HG03460 (cell line): ENCODE measurements at regions not wholly inside any gene's neighbourhood (a gene's known extent, or its start where the extent isn't known, plus 50 kb on each side); places are given as distances from the start of the nearest gene placed in this dataset.
"Not testable (repeated sequence)": the region's sequence is repeated elsewhere in the genome, so short reads cannot be mapped to it uniquely, and the experiment has no call there.

Source experiments
- ATAC-seq: cut with Tn5 transposase; IDR thresholded peaks from one replicate; pipeline ENCODE4 v1.9.1; 2021; ENCODE audit not compliant: unreplicated experiment

- ATAC-seq = no peak
Observed at GRCh38 chr20:48409055-48409615, 418.7 kb downstream of the PREX1 start.

- no peak for ATAC-seq
Observed at GRCh38 chr20:48407710-48408109, 420.1 kb downstream of the PREX1 start.

GRCh38 chr20:48406912-48407340 is 420.9 kb downstream of the PREX1 start:
- ATAC-seq = no peak

- ATAC-seq = no peak
Observed at GRCh38 chr20:48406498-48406897, 421.3 kb downstream of the PREX1 start.

GRCh38 chr20:48405909-48406308 is 421.9 kb downstream of the PREX1 start:
- ATAC-seq = no peak

GRCh38 chr20:48404598-48404997 is 423.2 kb downstream of the PREX1 start:
- ATAC-seq = no peak

GRCh38 chr20:48403167-48403761 is 424.5 kb downstream of the PREX1 start:
- no peak for ATAC-seq

- ATAC-seq = no peak
Observed at GRCh38 chr20:48401359-48401758, 426.4 kb downstream of the PREX1 start.

GRCh38 chr20:48400009-48400408 is 427.8 kb downstream of the PREX1 start:
- no peak for ATAC-seq

- ATAC-seq = no peak
Observed at GRCh38 chr20:48398506-48399449, 429.0 kb downstream of the PREX1 start.

- ATAC-seq = not testable (repeated sequence)
Observed at GRCh38 chr20:48396981-48397861, 430.6 kb downstream of the PREX1 start.

GRCh38 chr20:48395816-48396546 is 431.8 kb downstream of the PREX1 start:
- no peak for ATAC-seq

- ATAC-seq = no peak
Observed at GRCh38 chr20:48394415-48395081, 433.3 kb downstream of the PREX1 start.

GRCh38 chr20:48393737-48394314 is 434.0 kb downstream of the PREX1 start:
- ATAC-seq = no peak

GRCh38 chr20:48393311-48393685 is 434.5 kb downstream of the PREX1 start:
- no peak for ATAC-seq

- no peak for ATAC-seq
Observed at GRCh38 chr20:48392407-48393310, 435.1 kb downstream of the PREX1 start.

GRCh38 chr20:48390981-48391380 is 436.8 kb downstream of the PREX1 start:
- ATAC-seq = no peak

GRCh38 chr20:48387675-48388074 is 440.1 kb downstream of the PREX1 start:
- no peak for ATAC-seq
